Vagina (tissue), 2 donors: ENCODE measurements at regions not wholly inside any gene's neighbourhood (a gene's known extent, or its start where the extent isn't known, plus 50 kb on each side); places are given as distances from the start of the nearest gene placed in this dataset.

Source experiments
- DNase-seq, 2 donors: peaks; one replicate each; pipeline ENCODE4 v3.0.0-alpha.2; 2017; ENCODE audit errors: extremely low spot score in 2 of 2
- H3K27ac ChIP-seq: fragments of 200-600 bp; sonication (generic); one replicate; pipeline ENCODE4 v1.5.1; 2019
- H3K27me3 ChIP-seq: fragments of 200-600 bp; sonication (generic); one replicate; pipeline ENCODE4 v1.5.1; 2019
- H3K36me3 ChIP-seq, 2 donors: fragments of 200-600 bp; sonication (generic); one replicate each; pipeline ENCODE4 v1.5.1; 2017 to 2019
- H3K4me1 ChIP-seq: fragments of 200-600 bp; sonication (generic); one replicate; pipeline ENCODE4 v1.5.1; 2019
- H3K4me3 ChIP-seq, 2 donors: fragments of 200-600 bp; sonication (generic); 1 replicate in 1 of 2; 2 replicates in 1 of 2; pipeline ENCODE4 v1.5.1; 2016 to 2019
- H3K9me3 ChIP-seq: fragments of 200-600 bp; sonication (generic); one replicate; pipeline ENCODE4 v1.5.1; 2019
- POLR2A ChIP-seq, 2 donors: fragments of 450-650 bp; IDR thresholded peaks; one replicate each; pipeline ENCODE4 v1.6.1; 2017; ENCODE audit warnings: antibody characterized with exemption in 2 of 2, mild to moderate bottlenecking in 2 of 2, moderate library complexity in 2 of 2
- POLR2AphosphoS5 ChIP-seq, 2 donors: sonication (generic); formaldehyde crosslinking; IDR thresholded peaks; one replicate each; pipeline ENCODE4 v1.9.0; 2017; ENCODE audit warnings: antibody characterized with exemption in 2 of 2, mild to moderate bottlenecking in 2 of 2, low read depth in 1 of 2; ENCODE audit not compliant: insufficient read depth in 1 of 2
- intact Hi-C: fragments of 100-400 bp; cut with DNase I; formaldehyde crosslinking; loops from one replicate; pipeline ENCODE4 v1.15.1; 2023
- TF ChIP-seq, protein P1 (sequence below), 3 experiments: fragments of 450-650 bp in 2 of 3; fragments of 200-600 bp in 1 of 3; sonication (generic) in 1 of 3; IDR thresholded peaks; one replicate each; pipeline ENCODE4 v1.5.1; 2017 to 2019; ENCODE audit warnings: antibody characterized with exemption in 3 of 3, mild to moderate bottlenecking in 2 of 3, moderate library complexity in 2 of 3

- Histone ChIP-seq H3K27me3 (no peaks in the 10 kb centered on the region), H3K9me3 (no peaks in the 10 kb centered on the region), H3K36me3 (no peaks in the 10 kb centered on the region), H3K4me3 (no peak overlapping the region), H3K27ac (no peak overlapping the region), H3K4me1 (no peaks in the 10 kb centered on the region)
- TF ChIP-seq, protein P1, sequence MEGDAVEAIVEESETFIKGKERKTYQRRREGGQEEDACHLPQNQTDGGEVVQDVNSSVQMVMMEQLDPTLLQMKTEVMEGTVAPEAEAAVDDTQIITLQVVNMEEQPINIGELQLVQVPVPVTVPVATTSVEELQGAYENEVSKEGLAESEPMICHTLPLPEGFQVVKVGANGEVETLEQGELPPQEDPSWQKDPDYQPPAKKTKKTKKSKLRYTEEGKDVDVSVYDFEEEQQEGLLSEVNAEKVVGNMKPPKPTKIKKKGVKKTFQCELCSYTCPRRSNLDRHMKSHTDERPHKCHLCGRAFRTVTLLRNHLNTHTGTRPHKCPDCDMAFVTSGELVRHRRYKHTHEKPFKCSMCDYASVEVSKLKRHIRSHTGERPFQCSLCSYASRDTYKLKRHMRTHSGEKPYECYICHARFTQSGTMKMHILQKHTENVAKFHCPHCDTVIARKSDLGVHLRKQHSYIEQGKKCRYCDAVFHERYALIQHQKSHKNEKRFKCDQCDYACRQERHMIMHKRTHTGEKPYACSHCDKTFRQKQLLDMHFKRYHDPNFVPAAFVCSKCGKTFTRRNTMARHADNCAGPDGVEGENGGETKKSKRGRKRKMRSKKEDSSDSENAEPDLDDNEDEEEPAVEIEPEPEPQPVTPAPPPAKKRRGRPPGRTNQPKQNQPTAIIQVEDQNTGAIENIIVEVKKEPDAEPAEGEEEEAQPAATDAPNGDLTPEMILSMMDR (IDR thresholded peaks at IDR 0.05), result no peak
- TF ChIP-seq POLR2AphosphoS5 (IDR thresholded peaks at IDR 0.05; ENCODE audit: insufficient read depth in 1 of 2, low read depth in 1 of 2), result no peak
- TF ChIP-seq POLR2A (IDR thresholded peaks at IDR 0.05), result no peak
- no peak for DNase-seq
- intact Hi-C loops, result no loop called here
Measured at GRCh38 chr14:34169561-34169960, 218.7 kb upstream of the EGLN3 start.

GRCh38 chr14:34168656-34169055 is 217.8 kb upstream of the EGLN3 start:
- intact Hi-C loops, result no loop called here
- Histone ChIP-seq H3K27ac (no peak overlapping the region), H3K4me1 (no peaks in the 10 kb centered on the region), H3K4me3 (no peak overlapping the region), H3K27me3 (no peaks in the 10 kb centered on the region), H3K36me3 (no peaks in the 10 kb centered on the region), H3K9me3 (no peaks in the 10 kb centered on the region)
- DNase-seq, result no peak
- TF ChIP-seq, protein P1 (IDR thresholded peaks at IDR 0.05), result no peak
- TF ChIP-seq POLR2AphosphoS5 (IDR thresholded peaks at IDR 0.05; ENCODE audit: insufficient read depth in 1 of 2, low read depth in 1 of 2), result no peak
- TF ChIP-seq POLR2A (IDR thresholded peaks at IDR 0.05), result no peak

DNA sequence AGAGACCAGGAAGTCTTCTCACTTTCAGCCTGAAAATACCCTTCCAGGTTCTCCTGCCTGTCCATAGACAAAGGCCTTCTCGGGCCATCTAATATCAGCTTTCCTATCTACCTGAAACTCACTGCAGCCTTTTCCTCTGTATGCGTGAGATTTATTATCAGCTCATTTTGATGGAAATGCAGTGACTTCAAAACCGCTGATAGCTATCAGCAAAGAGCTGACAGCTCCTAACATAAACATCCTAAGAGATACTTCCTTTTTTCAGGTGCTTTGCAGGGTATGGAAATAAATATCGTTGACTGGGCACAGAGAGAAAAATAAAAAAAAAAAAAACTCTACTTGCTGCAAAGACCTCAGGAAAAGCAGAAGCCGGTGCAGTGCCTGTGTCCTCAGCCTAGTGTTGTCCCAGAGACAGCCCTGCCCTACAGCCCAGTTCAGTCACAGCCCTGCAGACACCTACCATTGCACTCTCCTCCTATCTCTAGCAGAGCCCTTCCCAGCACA is 215.0 kb upstream of the EGLN3 start:
- H3K4me3 ChIP-seq, result no peak overlapping the region
- no peak overlapping the region for H3K27ac ChIP-seq
- no peak for DNase-seq
- intact Hi-C loops, result no loop called here
- H3K9me3 ChIP-seq, result no peaks in the 10 kb centered on the region
- TF ChIP-seq, protein P1 (IDR thresholded peaks at IDR 0.05), result no peak
- no peak for TF ChIP-seq POLR2A (IDR thresholded peaks at IDR 0.05)
- TF ChIP-seq POLR2AphosphoS5 (IDR thresholded peaks at IDR 0.05; ENCODE audit: insufficient read depth in 1 of 2, low read depth in 1 of 2), result no peak
- H3K27me3 ChIP-seq, result no peaks in the 10 kb centered on the region
- no peaks in the 10 kb centered on the region for H3K36me3 ChIP-seq
- H3K4me1 ChIP-seq, result no peaks in the 10 kb centered on the region

DNA sequence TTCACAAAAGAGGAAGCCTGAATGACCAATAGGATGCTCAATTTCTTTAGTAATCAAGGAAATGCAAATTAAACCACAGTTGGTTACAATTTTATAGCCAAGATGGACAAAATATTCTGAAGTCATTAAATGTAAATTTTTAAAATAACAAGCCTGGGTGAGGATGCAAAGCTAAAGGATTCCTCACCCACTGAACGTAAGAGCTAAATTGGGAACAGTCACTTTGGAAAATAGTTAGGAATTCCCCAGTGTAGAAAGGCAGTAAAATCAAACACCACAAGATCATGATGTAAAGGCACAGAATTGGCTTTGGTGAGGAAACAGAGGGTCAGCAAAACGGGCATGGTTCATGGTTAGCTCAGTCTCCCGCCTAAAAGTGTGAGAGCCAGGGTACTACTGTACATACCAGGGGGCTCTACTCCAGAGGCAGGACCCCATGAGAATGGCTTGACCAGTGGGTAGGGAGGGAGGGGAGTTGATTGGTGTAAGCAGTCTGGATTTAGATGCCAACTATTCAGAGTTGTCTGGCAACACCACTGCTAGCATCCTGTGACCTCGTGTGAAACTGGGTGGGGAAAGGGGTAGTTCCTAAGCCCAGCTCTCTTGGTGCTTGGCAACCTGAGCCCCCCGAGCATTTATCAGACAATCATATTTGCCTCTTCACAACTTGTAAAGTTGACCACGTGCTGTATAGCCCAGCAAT is 213.4 kb upstream of the EGLN3 start:
- no peaks in the 10 kb centered on the region for H3K9me3 ChIP-seq
- no peak overlapping the region for H3K4me3 ChIP-seq
- no peaks in the 10 kb centered on the region for H3K4me1 ChIP-seq
- no peaks in the 10 kb centered on the region for H3K27me3 ChIP-seq
- intact Hi-C loops, result no loop called here
- no peaks in the 10 kb centered on the region for H3K36me3 ChIP-seq
- no peak overlapping the region for H3K27ac ChIP-seq
- TF ChIP-seq POLR2A (IDR thresholded peaks at IDR 0.05), result no peak
- TF ChIP-seq, protein P1 (IDR thresholded peaks at IDR 0.05), result no peak
- no peak for TF ChIP-seq POLR2AphosphoS5 (IDR thresholded peaks at IDR 0.05; ENCODE audit: insufficient read depth in 1 of 2, low read depth in 1 of 2)
- no peak for DNase-seq

DNA sequence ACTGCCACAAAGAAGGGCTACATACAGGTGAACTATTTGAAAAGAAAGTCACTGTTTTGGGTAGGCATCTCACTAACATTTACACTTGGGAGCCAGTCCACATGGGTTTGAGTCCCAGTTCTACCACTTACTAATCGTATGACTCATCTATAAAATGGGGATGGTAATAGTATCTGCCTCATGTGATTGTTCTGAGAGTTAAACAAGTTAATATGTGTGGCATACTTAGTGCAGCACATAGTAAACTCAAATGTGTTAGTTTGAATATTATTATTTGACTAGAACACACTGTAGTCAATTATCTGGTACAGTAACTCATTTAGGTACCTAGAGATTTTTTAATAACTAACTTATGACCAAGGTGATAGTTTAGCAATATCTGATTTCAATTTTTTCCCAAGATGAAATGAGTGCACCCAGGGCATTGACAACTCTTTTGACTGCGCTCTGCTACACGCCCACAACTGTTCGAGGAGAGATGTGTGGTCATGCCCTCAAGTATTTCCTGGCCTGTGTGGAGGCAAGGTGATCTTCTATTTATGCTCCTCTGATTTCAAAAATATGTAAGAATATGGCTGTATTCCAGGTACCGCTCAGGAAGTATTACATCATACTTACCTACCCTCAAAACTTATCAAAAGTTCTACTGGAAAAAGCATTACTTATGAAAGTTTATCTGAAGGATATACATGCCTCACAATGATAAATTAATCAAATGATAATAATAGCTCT is 210.6 kb upstream of the EGLN3 start:
- H3K27me3 ChIP-seq, result no peaks in the 10 kb centered on the region
- DNase-seq, result no peak
- no peak overlapping the region for H3K27ac ChIP-seq
- TF ChIP-seq POLR2A (IDR thresholded peaks at IDR 0.05) (no peak), POLR2AphosphoS5 (IDR thresholded peaks at IDR 0.05; ENCODE audit: insufficient read depth in 1 of 2, low read depth in 1 of 2) (no peak)
- TF ChIP-seq, protein P1 (IDR thresholded peaks at IDR 0.05), result no peak
- no peaks in the 10 kb centered on the region for H3K36me3 ChIP-seq
- H3K4me3 ChIP-seq, result no peak overlapping the region
- H3K4me1 ChIP-seq, result no peaks in the 10 kb centered on the region
- no peaks in the 10 kb centered on the region for H3K9me3 ChIP-seq
- intact Hi-C loops, result no loop called here
